ENCODE measurements at regions not wholly inside any gene's neighbourhood (a gene's known extent, or its start where the extent isn't known, plus 50 kb on each side); places are given as distances from the start of the nearest gene placed in this dataset.

- no peak for FAIRE-seq
Measured at GRCh38 chr3:153078826-153079225, 83.2 kb upstream of the RAP2B start.

GRCh38 chr3:153079386-153079785 is 82.6 kb upstream of the RAP2B start:
- no peak for FAIRE-seq

GRCh38 chr3:153080778-153081240 is 81.2 kb upstream of the RAP2B start:
- FAIRE-seq, result no peak

DNA sequence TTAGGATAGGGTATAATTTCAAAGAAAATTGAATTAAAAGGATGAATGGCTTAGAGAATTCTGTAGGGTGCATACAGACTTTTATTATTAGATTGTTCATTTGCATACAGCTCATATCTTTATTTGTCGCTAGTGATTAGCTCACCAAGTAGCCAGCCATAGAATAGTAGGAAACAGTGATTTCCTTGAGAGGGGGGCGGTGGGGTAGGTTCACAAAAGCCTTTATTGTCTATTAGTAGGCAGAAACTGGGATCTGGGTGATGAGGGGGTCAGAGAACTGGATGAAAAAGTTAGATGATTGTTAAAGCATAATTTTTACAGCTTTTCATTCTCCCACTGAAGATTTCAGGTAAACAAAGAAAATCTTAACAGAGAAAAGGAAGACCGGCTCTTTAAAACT is 77.6 kb upstream of the RAP2B start:
- no peak for FAIRE-seq

- no peak for FAIRE-seq
Measured at GRCh38 chr3:153087595-153088566, 74.1 kb upstream of the RAP2B start.

DNA sequence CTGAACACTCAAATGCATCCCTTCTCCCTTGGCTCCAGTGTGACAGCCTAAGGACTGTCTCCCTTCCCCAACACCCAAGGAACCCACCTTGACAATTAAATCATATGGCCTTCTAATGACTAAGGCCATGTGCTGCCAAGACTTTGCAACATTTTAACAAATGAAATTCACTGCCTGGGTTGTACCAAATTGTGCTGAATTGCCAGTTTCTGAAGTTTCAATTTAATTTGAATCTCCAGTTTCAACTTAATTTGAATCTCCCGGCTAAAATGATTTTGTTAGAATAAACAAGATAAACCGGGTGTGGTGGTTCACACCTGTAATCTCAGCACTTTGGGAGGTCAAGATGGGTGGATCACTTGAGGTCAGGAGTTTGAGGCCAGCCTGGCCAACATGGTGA is 72.4 kb upstream of the RAP2B start:
- FAIRE-seq, result no peak

DNA sequence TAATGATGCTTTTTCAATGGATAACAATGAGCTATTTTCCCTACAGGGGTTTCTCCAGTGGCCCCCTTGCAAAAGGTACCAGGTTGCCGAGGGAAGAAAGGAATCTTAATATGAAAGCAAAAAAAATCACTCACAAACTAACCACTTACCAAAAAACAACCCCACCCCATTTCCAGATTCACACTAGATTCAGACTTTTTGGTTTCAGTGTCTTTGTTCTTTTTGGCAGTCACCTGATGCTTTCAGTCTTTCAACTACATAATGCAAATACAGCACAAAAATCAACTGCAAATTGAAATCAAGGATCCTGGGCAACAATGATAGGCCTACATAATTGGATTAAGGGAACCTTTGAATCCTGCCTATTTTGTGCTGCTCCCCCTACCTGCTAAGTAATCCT is 71.1 kb upstream of the RAP2B start:
- no peak for FAIRE-seq

DNA sequence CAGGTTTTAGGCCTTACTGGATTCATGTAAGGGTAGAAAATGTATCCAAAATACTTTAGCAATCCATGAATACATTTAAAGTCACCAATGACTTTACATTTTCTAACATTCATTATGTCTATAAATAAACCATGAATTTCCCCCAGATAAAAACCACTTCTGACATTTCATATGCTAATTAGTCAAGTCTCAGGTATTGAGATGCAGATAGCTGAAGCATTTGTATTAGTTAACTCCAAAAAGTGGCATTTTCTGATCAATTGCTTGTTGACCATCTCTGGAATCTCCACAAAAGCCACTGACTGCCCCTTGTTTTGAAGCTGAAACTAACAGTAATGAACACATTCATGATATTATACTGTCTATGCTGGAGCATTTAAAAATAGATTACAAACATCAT is 68.4 kb upstream of the RAP2B start:
- no peak for FAIRE-seq

DNA sequence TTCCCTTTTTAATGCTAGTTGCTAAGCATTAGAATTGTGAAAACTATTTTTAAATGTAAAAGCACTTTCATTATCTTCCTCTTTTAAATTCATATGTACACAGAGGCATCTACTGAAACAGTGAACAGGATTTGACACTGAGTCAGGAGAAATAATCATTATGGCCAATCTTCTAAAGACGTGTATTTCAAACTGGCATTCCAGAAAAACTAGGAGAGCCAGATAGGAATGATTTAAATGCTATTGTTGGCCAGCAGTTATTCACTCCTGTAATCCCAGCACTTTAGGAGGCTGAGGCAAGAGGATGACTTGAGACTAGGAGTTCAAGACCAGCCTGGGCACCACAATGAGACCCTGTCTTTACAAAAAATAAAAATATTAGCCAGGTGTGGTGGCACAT is 67.6 kb upstream of the RAP2B start:
- no peak for FAIRE-seq

DNA sequence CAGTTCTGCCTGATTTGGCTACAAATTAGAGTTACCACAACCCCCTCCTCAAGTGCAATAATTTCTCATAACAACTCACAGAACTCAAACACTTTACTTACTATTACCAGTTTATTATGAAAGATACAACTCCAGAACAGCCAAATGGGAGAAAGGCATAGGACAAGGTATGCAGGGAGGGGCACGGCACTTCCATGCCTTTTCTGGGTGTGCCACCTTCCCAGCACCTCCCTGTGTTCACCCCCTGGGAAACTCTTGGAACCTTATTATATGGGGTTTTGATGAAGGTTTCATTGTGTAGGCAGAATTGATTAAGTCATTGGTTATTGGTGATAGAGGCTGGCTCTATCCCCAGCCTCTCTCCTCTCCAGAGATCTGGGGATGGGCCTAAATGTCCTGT is 66.6 kb upstream of the RAP2B start:
- no peak for FAIRE-seq

- FAIRE-seq, result peak; percentile 90
Measured at GRCh38 chr3:153096731-153097131, 65.3 kb upstream of the RAP2B start.

DNA sequence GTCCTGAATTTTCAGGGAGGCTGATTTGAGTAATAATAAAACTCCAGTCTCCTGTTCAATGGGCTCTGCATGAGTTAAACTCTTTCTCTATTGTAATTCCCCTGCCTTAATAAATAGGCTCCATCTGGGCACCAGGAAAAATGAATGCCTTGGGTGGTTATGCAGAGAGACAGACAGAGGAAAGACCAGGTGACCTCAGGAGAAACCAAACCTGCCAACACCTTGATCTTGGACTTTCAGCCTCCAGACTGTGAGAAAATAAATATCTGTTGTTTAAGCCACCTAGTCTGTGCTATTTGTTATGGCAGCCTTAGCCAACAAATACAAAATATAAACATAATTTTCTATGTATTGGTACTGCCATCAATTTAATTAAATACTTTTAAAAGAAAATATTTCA is 64.8 kb upstream of the RAP2B start:
- FAIRE-seq, result no peak

DNA sequence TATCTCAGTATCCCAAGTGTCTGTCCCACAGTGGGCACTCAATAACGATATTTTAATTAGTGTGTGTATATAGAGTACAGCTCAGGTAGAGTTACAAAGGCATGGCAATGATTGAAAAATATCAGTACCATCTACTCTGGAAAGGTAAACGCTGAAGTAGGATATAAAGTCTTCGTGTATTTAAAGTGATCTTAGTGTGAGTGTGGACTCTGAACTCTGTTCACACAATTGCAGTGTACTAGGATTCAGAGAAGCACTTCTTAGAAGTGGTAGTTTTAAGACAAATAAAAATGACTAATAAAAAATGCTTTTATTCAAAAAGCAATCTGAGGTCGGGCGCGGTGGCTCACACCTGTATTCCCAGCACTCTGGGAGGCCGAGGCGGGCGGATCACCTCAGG is 62.9 kb upstream of the RAP2B start:
- no peak for FAIRE-seq

DNA sequence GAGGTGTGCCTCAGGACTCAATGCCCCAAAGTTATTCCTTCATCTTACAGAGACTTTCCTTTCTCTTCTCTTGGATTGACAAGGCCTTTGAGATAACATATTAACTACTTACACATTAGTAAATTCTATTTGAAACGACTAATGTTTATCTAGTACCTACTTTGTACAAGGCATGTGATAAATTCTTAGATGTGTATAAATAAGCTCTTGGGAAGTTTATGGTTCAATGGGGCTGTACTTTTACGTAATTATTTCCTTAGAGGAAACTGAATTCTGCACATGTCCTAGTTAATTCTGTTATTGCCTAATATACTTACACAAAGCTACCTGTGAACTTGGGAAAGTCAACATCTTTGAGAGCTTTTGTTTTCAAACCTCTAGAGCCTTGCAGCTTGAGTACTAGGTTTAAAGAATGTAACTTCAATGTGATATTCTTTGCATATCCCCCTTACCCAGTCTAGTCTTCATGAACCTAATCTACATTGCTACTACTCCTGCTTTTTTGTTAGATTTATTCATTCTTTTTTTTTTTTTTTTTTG is 58.5 kb upstream of the RAP2B start:
- FAIRE-seq, result no peak

DNA sequence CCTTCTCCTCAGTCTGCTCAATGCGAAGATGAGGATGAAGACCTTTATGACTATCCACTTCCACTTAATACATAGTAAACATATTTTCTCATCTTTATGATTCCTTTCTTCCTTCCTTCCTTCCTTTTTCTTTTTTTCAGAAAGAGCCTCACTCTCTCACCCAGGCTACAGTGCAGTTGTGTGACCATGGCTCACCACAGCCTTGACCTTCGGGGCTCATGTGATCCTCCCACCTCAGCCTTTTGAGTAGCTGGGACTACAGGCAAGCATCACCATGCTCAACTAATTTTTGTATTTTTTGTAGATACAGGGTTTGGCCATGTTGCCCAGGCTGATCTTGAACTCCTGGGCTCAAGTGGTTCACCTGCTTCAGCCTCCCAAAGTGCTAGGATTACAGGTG is 52.0 kb upstream of the RAP2B start:
- FAIRE-seq, result no peak

DNA sequence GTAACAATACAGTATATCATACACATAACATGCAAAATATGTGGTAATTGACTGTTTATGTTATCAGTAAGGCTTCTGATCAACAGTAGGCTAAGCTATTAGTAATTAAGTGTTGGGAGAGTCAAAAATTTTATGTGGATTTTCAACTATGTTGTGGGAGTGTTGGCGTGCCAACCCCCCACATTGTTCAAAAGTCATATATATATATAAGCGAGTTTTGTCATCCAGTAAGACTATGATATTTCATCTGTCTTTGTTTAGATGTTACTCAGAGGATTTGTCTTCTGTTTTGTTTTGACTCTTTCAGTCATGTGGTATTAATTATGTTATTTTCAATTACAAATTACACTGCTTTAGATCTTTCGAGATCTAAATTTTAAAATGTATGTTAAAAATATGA is 51.0 kb upstream of the RAP2B start:
- FAIRE-seq, result no peak

All from colon (tissue), 2 donors.